Adipocyte (in vitro differentiated cells): ENCODE measurements at regions not wholly inside any gene's neighbourhood (a gene's known extent, or its start where the extent isn't known, plus 50 kb on each side); places are given as distances from the start of the nearest gene placed in this dataset.

Experiments
- DNase-seq: peaks from one replicate; pipeline ENCODE4 v3.0.0-alpha.2; 2015; ENCODE audit warnings: low read depth
- H3K27me3 ChIP-seq: replicated peaks from 2 replicates; pipeline ENCODE4 v1.7.0; 2013; ENCODE audit warnings: mild to moderate bottlenecking, low read length, moderate library complexity; ENCODE audit not compliant: control insufficient read depth, insufficient read depth
- H3K36me3 ChIP-seq: 2 replicates; pipeline ENCODE4 v1.7.0; 2013; ENCODE audit warnings: low read length, mild to moderate bottlenecking, moderate library complexity; ENCODE audit not compliant: control insufficient read depth, insufficient read depth, severe bottlenecking
- H3K4me1 ChIP-seq: 2 replicates; pipeline ENCODE4 v1.7.0; 2013; ENCODE audit warnings: mild to moderate bottlenecking, low read length, moderate library complexity; ENCODE audit not compliant: control insufficient read depth, insufficient read depth
- H3K4me3 ChIP-seq: 2 replicates; pipeline ENCODE4 v1.7.0; 2013; ENCODE audit warnings: mild to moderate bottlenecking, low read length, moderate library complexity
- H3K9ac ChIP-seq: 2 replicates; pipeline ENCODE4 v1.7.0; 2013; ENCODE audit warnings: mild to moderate bottlenecking, low read length, moderate library complexity
- H3K9me3 ChIP-seq: 2 replicates; pipeline ENCODE4 v1.7.0; 2013; ENCODE audit warnings: mild to moderate bottlenecking, low read length, moderate library complexity; ENCODE audit not compliant: control insufficient read depth

GRCh38 chr12:125577334-125577733 is 512.1 kb downstream of the AACS start:
- H3K27me3 ChIP-seq: no peaks in the 10 kb centered on the region
- H3K4me1 ChIP-seq: no peaks in the 10 kb centered on the region
- H3K4me3 ChIP-seq: no peak overlapping the region
- H3K9ac ChIP-seq: no peak overlapping the region
- H3K9me3 ChIP-seq: peaks cover 14% of the 10 kb centered on the region
- H3K36me3 ChIP-seq: no peaks in the 10 kb centered on the region
- no peak for DNase-seq

GRCh38 chr12:125579916-125580315 is 514.7 kb downstream of the AACS start:
- no peak overlapping the region for H3K9ac ChIP-seq
- no peaks in the 10 kb centered on the region for H3K27me3 ChIP-seq
- H3K36me3 ChIP-seq: no peaks in the 10 kb centered on the region
- peaks cover 18% of the 10 kb centered on the region for H3K9me3 ChIP-seq
- no peak for DNase-seq
- H3K4me3 ChIP-seq: no peak overlapping the region
- H3K4me1 ChIP-seq: no peaks in the 10 kb centered on the region

GRCh38 chr12:125583071-125583470 is 517.8 kb downstream of the AACS start:
- no peaks in the 10 kb centered on the region for H3K36me3 ChIP-seq
- no peak for DNase-seq
- no peak overlapping the region for H3K4me3 ChIP-seq
- no peak overlapping the region for H3K9ac ChIP-seq
- no peaks in the 10 kb centered on the region for H3K27me3 ChIP-seq
- H3K9me3 ChIP-seq: peaks cover 15% of the 10 kb centered on the region
- no peaks in the 10 kb centered on the region for H3K4me1 ChIP-seq

GRCh38 chr12:125586441-125586840 is 521.2 kb downstream of the AACS start:
- Histone ChIP-seq H3K4me1 (no peaks in the 10 kb centered on the region), H3K4me3 (no peak overlapping the region), H3K9me3 (peaks cover 4% of the 10 kb centered on the region), H3K36me3 (no peaks in the 10 kb centered on the region), H3K9ac (no peak overlapping the region), H3K27me3 (no peaks in the 10 kb centered on the region)
- DNase-seq: no peak

GRCh38 chr12:125593269-125593668 is 528.0 kb downstream of the AACS start:
- Histone ChIP-seq H3K9me3 (peaks cover 9% of the 10 kb centered on the region), H3K9ac (no peak overlapping the region), H3K4me1 (no peaks in the 10 kb centered on the region), H3K4me3 (no peak overlapping the region), H3K36me3 (no peaks in the 10 kb centered on the region), H3K27me3 (no peaks in the 10 kb centered on the region)
- DNase-seq: no peak

- no peaks in the 10 kb centered on the region for H3K27me3 ChIP-seq
- H3K4me3 ChIP-seq: no peak overlapping the region
- no peaks in the 10 kb centered on the region for H3K9me3 ChIP-seq
- H3K9ac ChIP-seq: no peak overlapping the region
- DNase-seq: no peak
- no peaks in the 10 kb centered on the region for H3K4me1 ChIP-seq
- no peaks in the 10 kb centered on the region for H3K36me3 ChIP-seq
These were observed 539.7 kb downstream of the AACS start for GRCh38 chr12:125604976-125605375.

GRCh38 chr12:125606312-125606711 is 541.1 kb downstream of the AACS start:
- H3K36me3 ChIP-seq: no peaks in the 10 kb centered on the region
- no peak overlapping the region for H3K9ac ChIP-seq
- no peaks in the 10 kb centered on the region for H3K9me3 ChIP-seq
- no peaks in the 10 kb centered on the region for H3K4me1 ChIP-seq
- DNase-seq: no peak
- H3K27me3 ChIP-seq: no peaks in the 10 kb centered on the region
- no peak overlapping the region for H3K4me3 ChIP-seq

GRCh38 chr12:125610292-125610691 is 545.1 kb downstream of the AACS start:
- no peak for DNase-seq
- H3K4me3 ChIP-seq: no peak overlapping the region
- no peaks in the 10 kb centered on the region for H3K9me3 ChIP-seq
- no peaks in the 10 kb centered on the region for H3K4me1 ChIP-seq
- H3K36me3 ChIP-seq: no peaks in the 10 kb centered on the region
- H3K9ac ChIP-seq: no peak overlapping the region
- H3K27me3 ChIP-seq: no peaks in the 10 kb centered on the region

- Histone ChIP-seq H3K36me3 (no peaks in the 10 kb centered on the region), H3K4me3 (no peak overlapping the region), H3K27me3 (no peaks in the 10 kb centered on the region), H3K4me1 (no peaks in the 10 kb centered on the region), H3K9ac (no peak overlapping the region), H3K9me3 (no peaks in the 10 kb centered on the region)
- peak; percentile 41 for DNase-seq
These were observed 545.7 kb downstream of the AACS start for GRCh38 chr12:125610971-125611370.

GRCh38 chr12:125614058-125614457 is 548.8 kb downstream of the AACS start:
- no peaks in the 10 kb centered on the region for H3K9me3 ChIP-seq
- H3K27me3 ChIP-seq: no peaks in the 10 kb centered on the region
- no peak overlapping the region for H3K4me3 ChIP-seq
- DNase-seq: no peak
- no peaks in the 10 kb centered on the region for H3K4me1 ChIP-seq
- H3K9ac ChIP-seq: no peak overlapping the region
- H3K36me3 ChIP-seq: no peaks in the 10 kb centered on the region

GRCh38 chr12:125619723-125620122 is 554.5 kb downstream of the AACS start:
- Histone ChIP-seq H3K4me1 (no peaks in the 10 kb centered on the region), H3K36me3 (no peaks in the 10 kb centered on the region), H3K27me3 (no peaks in the 10 kb centered on the region), H3K9ac (no peak overlapping the region), H3K4me3 (no peak overlapping the region), H3K9me3 (no peaks in the 10 kb centered on the region)
- DNase-seq: no peak

GRCh38 chr12:125633686-125634085 is 568.5 kb downstream of the AACS start:
- no peaks in the 10 kb centered on the region for H3K36me3 ChIP-seq
- H3K9me3 ChIP-seq: peaks cover 10% of the 10 kb centered on the region
- no peak overlapping the region for H3K4me3 ChIP-seq
- DNase-seq: no peak
- H3K27me3 ChIP-seq: no peaks in the 10 kb centered on the region
- H3K9ac ChIP-seq: no peak overlapping the region
- no peaks in the 10 kb centered on the region for H3K4me1 ChIP-seq
